ENCODE measurements at regions not wholly inside any gene's neighbourhood (a gene's known extent, or its start where the extent isn't known, plus 50 kb on each side); places are given as distances from the start of the nearest gene placed in this dataset.

DNA sequence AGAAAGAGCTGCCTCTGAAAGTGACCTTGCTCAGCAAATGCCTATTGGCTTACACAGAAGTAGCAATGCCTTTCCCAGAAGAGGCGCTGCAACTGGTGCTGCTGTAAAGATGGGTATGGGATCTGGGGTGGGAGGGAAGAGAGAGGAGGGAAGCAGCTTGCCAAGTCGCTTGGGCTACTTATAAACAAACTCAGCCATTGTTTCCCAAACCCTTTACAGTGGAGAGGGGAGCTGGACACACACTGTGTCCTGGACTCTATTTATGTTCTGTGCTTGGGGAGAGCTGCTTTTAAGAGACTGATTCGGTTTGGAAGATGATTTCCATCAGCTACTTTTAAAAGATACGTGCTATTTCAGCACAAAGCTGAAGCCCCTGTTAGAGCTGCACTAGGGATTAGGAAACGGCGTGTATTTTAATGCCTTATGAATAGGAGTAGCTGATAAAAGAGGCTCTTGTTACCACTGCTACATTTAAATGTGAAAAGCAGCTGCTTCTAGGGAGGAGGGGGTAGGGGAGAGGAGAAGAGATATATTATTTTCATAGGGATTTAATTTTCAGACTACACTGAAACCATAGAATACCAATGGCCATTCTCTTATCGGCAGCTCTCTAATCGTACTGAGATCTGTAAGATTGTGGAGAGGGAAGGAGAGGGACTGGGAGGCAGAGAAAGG, 440.6 kb downstream of the MCTP2 start:
- H3K4me3 ChIP-seq (ENCODE audit: low read depth, low read length), result no peak overlapping the region
- DNase-seq (ENCODE audit: low read depth), result no peak

DNA sequence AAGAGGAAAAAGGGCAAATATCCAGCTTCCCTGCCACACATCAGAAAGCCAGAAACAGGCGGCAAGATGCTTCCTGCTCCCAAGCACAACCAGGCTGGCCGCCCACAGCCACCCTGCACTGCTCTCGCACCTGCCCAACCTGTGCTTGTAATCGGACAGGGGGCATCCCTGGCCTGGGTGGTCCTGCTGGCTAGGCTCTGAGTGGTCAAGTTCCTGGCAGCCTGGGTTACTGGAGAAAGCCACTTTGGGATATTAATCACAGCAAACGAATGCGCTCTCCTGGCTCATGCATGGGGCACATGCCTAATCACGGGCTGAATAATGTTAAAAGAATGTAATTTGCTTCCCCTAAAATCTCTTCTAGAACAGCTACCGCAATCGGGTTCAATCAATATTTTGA, 442.4 kb downstream of the MCTP2 start:
- no peak overlapping the region for H3K4me3 ChIP-seq (ENCODE audit: low read depth, low read length)

DNA sequence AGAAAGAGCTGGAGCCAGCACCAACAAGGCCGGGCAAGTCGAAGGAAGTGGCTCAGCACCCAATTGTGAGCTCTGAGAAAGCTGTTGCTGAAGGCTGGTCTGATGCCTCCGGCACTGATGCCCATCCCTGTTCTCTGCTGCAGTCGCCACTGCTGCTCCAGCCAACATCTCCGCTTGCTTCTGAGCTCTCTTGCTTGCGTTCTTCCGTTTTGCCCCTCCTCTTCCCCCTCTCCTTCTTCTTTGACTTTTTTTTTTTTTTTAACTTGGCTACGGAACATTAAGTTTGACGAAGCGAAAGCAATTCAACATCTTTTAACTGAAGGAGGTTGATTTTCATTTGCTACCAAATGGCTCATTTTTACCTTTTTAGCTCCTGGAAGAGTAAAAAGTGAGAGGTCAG, 442.9 kb downstream of the MCTP2 start:
- DNase-seq (ENCODE audit: low read depth), result no peak
- H3K4me3 ChIP-seq (ENCODE audit: low read depth, low read length), result no peak overlapping the region

More for the DNA sequence above, 442.4 kb downstream of the MCTP2 start:
- no peak for DNase-seq (ENCODE audit: low read depth)

DNA sequence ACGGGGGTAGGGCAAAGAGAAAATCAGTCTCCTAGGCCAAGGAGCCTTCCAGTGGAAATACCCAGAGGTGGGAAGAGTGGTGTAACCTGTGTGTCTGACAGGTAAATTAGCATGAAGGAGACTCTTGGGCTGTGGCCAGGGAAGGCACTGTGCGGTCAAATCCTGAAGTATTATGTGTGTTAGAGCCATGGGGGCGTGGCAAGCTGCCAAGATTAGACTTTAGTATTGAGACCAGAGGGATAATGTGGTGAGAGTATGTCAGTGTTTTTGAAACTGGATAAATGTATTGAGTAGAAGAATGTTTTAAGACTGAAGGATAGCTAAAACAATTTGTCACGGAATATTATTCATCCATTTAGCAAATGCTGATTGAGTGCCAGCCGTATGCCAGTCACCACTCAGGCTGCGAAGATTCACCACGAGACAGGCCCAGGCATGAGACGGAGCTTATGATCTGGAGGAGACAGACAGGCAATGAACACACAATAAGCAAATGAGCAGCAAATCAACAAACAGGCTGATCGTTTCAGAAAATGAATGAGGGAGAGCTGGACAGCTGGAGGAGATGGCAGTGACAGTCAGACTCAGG, 445.9 kb downstream of the MCTP2 start:
- DNase-seq (ENCODE audit: low read depth), result no peak
- no peak overlapping the region for H3K4me3 ChIP-seq (ENCODE audit: low read depth, low read length)

DNA sequence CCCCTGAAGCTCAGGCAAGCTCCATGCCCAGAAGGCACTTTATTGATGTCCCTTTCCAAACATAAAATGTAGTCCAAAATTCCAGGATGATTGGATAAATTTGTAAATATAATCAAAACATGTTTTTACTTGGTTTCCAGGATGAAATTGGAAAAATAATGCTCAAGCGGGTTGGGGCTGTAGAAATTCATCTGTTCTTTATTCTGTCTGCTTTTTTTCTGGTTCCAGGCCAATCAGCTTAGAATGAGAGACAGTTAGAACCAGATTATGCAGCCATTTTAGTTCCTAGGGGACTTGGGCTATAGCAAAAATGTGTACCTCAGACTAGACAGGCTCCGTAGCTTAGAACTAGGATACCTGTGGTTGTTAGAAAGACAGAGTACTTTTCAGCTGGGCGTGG, 450.8 kb downstream of the MCTP2 start:
- no peak for DNase-seq (ENCODE audit: low read depth)

DNA sequence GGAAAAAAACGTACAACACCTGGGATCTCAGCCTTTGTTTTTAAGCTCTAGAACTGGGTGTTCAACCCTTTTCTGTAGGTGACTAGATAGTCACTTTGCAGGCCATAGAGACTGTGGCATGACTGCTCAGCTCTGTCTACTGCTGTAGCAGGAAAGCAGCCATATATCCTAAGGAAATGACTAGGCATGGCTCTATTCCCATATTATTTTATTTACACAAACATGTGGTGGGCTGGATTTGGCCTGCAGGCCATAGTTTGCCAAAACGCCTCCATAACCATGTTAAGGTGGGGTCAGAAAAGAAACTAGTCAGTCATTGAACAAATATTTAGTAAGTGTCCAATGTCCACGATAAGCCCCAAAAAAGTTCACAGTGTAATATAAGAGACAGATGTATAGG, 452.5 kb downstream of the MCTP2 start:
- DNase-seq (ENCODE audit: low read depth), result no peak
- H3K4me3 ChIP-seq (ENCODE audit: low read depth, low read length), result no peak overlapping the region

More for the DNA sequence above, 450.8 kb downstream of the MCTP2 start:
- no peak overlapping the region for H3K4me3 ChIP-seq (ENCODE audit: low read depth, low read length)

DNA sequence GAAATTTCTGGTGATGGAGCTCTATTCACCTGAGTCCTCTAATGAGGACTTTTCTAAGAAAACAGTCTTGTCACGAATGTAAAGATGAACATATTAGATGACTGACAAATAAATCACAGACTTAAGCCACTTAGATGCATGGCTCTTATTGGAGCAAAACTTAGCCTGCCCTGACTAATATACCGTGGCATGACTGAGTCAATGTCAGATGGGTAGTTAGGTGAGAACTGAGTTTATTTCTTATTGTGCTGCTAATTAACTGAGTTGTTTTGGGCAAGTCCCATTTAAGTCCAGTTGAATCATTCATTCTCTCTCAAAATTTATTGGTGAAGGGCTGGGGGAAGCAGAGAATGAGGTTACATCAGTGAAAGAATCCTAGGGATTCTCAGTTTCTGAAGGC, 459.8 kb downstream of the MCTP2 start:
- no peak overlapping the region for H3K4me3 ChIP-seq (ENCODE audit: low read depth, low read length)
- no peak for DNase-seq (ENCODE audit: low read depth)

DNA sequence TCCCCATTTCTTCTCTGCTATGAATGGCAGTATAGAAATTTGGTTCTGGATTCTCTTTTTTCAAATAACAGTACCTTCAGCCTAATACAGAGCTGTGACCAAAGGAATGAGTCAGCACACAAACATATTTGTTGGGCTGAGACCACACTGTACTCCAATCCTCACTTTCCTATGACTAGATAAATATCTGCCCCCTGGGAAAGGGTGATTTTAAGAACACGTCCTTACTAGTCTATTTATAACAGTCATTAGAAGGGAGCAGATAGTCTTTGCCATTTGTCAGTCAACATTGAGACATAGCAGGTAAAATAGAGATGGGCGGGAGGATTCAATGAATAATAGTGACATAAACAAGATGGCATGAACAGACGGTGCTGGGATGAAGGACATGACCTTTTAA, 461.3 kb downstream of the MCTP2 start:
- H3K4me3 ChIP-seq (ENCODE audit: low read depth, low read length), result no peak overlapping the region
- no peak for DNase-seq (ENCODE audit: low read depth)

DNA sequence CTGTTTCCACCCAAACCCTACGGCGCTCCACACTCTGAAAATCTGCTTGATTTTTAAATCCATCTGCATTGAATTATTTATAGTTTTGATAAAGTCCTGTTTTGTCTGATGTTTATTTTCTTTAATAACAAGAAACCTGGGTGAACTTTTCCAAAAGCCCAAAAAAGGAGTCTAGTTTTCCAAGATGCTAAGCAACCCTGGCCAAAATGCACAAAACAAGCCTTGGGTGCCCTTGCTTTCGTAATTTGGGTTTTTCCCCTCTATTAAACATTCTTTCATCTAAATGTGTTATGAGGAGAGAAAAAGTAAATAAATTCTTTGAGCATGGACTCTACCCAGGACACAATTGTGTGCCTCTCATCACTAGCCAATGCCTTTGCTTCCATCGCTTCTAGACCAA, 468.9 kb downstream of the MCTP2 start:
- H3K4me3 ChIP-seq (ENCODE audit: low read depth, low read length), result no peak overlapping the region
- no peak for DNase-seq (ENCODE audit: low read depth)

DNA sequence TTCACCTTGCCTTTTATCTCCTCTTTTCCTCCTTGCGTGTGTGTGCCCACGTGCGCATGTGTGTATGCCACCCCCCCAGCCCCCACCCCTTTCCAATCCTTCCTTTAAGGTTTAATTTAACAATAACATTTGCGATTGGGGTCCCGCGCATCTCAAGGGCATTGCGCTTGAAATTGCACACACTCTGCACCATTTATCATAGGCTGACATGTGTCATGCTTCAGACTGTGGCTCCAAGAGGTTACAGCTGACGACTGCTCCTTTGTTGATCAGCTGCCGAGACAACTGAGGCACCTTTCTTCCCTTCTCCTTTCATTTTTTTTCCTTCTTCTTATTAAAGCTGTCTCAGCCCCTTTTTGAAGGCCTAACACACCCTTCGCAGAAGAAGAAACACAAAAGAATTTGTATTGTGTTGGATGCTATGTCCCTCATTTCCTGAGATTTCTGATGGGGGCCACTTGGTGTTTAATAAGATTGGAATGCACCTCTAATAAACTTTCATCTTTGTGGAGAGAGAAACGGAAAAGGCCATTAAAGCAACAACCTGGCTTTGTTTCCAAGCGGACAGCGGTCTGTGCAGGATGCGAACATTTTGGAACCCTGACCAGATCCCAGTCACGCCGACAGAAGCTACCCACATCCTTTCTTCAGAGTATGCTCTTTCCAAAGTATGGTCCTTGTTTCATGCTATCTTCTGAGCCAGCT, 470.1 kb downstream of the MCTP2 start:
- no peak for DNase-seq (ENCODE audit: low read depth)
- H3K4me3 ChIP-seq (ENCODE audit: low read depth, low read length), result no peak overlapping the region

DNA sequence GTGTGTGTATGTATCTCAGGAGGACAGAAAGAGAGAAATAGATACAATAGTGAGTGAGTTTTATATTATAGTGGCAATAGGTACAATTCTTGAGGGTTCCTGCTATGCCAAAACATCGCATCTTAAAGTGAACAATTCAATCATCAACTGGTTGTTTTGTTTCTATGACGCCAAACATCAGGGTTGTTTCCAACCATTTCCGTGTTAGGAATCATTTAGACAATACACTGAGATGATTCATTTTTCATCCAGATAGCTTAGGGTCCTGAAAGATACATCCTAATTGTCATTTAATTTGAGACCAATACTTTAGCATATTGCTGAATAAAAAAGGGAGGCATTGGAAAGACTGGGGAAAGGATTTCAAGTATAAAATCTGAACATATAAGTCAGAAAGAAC, 472.2 kb downstream of the MCTP2 start:
- H3K4me3 ChIP-seq (ENCODE audit: low read depth, low read length), result no peak overlapping the region
- DNase-seq (ENCODE audit: low read depth), result no peak

DNA sequence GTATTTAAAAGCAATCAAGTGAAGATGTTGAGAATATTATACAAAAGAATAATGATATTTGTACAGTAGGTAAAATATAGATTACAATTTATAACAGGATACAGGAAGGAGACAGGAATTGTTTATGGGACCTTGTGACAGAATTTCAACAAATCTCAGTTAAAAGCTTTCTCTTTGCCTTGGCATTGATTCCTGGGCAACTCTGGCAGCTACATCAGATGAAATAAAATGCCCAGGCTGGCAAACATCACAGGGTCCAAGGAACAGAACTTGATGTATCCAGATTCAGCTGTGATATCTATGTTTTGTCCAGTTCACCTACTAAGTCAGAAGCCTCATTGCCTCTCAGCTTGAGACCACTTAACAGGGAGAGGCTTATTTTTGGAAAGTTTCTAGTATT, 473.1 kb downstream of the MCTP2 start:
- DNase-seq (ENCODE audit: low read depth), result no peak
- H3K4me3 ChIP-seq (ENCODE audit: low read depth, low read length), result no peak overlapping the region

DNA sequence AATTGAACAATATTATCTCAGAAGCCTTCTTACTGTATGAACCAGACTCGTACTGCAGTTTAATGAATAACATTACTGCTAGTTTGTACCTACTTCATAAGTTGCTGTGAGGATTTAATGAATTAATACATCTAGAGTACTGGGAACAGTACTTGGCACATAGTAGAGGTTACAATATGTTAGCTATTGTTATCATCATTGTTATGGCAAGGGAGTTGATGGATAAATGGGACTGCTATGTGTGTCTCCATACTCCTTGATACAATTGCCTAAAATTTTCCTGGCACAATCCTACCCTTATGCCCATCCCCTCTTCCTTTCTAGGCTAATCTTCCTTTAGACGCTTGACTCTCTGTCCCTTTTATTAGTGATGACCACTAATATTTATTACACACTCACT, 473.6 kb downstream of the MCTP2 start:
- no peak overlapping the region for H3K4me3 ChIP-seq (ENCODE audit: low read depth, low read length)
- DNase-seq (ENCODE audit: low read depth), result no peak

DNA sequence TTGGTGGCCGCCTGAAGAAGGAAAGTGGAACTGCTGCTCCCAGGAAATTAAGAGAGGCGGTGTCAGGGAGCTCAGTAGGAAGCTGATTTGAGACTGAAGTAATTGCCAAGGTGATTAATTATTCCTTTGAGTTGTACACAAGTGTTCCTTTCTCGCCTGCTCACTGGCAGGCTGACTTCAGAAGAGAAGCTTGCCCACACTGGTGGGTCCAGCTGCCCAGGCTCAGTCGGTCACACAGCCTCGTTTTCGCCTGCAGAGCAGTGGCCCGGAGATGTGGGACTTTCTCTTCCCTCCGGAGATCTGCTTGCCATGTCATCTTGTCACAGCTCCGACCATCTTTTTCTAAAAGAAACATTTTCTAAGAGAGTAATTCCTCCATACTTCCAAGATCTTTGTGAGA, 478.0 kb downstream of the MCTP2 start:
- no peak for DNase-seq (ENCODE audit: low read depth)
- H3K4me3 ChIP-seq (ENCODE audit: low read depth, low read length), result no peak overlapping the region

DNA sequence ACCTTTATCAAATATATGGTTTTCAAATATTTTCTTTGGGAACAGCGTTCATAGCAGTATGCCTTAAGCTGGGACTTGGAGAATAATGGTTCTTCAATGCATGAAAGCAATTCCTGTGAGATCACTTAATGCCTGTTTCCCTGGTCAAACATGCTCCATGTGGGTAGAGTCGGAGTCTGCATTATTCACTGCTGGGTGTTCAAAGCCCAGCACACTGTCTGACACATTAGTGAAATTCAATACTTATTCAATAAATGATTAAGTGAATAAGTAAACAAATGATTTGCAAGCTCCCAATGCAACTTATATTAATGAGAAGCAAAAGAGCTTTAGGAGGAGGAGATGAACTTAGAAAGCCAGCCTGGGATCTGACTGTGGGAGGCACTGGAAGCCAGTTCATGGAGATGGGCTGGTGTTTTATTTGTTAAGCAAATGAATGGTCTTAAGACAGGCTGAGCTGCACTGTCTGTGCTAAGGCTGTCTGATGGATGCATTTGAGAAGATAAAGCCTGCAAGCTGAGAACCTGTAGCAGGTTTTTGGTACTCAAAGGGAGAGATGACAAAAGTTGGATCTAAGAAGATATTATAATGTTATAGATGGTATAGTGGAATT, 490.8 kb downstream of the MCTP2 start:
- no peak for DNase-seq (ENCODE audit: low read depth)
- H3K4me3 ChIP-seq (ENCODE audit: low read depth, low read length), result no peak overlapping the region

DNA sequence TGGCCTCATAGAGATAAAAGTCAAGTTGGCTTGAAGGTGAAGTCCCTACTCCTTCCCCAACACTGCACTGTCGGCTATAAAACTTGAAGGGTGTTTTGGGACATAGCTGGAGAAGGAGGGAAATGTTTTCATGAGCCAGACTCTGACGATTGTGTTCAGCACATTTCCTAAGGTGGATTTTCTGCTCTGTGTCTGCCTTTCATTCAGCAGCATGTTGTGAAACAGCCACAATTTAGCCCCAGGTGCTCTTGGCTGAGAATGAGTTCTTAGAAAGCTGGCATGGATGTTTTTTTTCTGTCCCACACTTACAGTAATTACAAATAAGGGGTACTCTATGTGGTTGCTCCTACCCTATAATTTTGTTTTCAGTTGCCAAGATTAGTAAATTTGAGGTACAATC, 492.4 kb downstream of the MCTP2 start:
- DNase-seq (ENCODE audit: low read depth), result no peak
- H3K4me3 ChIP-seq (ENCODE audit: low read depth, low read length), result no peak overlapping the region

DNA sequence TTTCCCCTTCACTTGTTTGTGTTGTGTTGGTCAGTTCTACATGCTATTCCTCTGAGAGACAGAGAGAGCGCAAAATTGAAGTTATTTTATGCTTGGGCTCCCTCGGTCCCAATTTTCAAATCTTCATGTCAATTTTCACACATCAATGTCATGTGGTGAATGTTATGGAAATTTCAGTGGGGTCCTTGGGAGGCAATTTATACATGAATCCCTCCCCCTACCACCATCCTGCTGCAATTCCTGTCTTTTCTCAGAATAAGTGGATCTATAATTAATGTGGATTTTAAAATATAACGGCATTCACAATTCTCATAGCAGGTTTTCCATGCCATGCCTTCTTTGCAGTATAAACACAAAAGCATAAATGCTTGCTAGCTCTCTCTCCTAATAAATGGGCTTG, 499.9 kb downstream of the MCTP2 start:
- no peak for DNase-seq (ENCODE audit: low read depth)
- H3K4me3 ChIP-seq (ENCODE audit: low read depth, low read length), result no peak overlapping the region

DNA sequence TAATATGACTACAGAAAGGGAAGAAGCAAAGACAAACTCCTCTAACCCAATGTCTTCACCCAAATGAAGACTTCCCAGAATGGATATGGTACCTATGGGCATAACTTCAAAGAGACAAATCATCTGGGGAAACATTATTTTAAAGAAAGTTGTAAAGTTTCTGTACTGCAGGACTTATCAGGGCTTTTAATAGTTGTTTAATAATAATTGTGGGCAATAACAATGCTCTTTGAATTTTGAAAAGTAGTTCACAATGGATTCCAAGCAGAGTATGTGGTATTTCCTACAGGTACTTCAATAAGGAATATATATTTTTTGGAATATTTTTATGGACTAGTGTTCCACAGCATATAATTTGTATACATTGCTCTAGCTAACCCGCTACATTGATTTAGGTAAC, 503.1 kb downstream of the MCTP2 start:
- no peak overlapping the region for H3K4me3 ChIP-seq (ENCODE audit: low read depth, low read length)
- no peak for DNase-seq (ENCODE audit: low read depth)

DNA sequence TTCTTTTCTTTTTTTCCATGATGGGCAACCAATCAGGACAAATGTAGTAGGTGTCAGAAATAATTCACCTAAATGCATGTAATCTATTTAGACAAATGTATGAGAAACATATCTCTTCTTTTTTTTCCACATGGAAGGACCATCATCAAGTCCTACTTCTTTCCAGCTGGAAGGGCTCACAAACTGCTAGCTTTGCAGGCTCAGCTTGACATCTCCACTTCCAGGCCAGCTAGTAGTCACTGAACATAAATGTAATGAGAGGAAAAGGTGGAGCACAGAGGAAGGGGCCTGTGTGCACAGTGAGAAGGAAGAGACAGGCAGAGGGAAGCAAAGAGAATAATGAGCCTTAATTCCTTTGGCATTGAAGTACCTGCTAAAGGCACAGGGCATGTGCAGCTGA, 504.9 kb downstream of the MCTP2 start:
- H3K4me3 ChIP-seq (ENCODE audit: low read depth, low read length), result no peak overlapping the region
- no peak for DNase-seq (ENCODE audit: low read depth)

DNA sequence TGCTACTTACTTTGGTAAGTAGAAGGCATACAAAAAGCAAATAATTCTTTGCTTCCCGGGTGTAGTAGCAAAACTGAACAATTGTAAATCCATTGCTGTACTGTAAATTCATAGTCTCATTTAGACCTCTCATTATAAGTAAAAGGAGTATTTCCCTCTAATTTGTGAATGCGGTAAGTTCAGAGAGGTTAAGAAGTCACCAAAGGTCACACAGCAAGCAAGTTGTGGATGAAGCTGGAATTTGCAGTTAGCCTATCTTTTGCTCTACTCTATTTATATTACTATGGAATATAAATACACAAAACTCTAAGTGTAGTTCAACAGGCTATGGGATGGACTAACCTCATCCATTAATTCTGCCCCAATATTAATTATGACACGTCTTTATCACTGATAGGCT, 508.3 kb downstream of the MCTP2 start:
- no peak overlapping the region for H3K4me3 ChIP-seq (ENCODE audit: low read depth, low read length)
- no peak for DNase-seq (ENCODE audit: low read depth)

DNA sequence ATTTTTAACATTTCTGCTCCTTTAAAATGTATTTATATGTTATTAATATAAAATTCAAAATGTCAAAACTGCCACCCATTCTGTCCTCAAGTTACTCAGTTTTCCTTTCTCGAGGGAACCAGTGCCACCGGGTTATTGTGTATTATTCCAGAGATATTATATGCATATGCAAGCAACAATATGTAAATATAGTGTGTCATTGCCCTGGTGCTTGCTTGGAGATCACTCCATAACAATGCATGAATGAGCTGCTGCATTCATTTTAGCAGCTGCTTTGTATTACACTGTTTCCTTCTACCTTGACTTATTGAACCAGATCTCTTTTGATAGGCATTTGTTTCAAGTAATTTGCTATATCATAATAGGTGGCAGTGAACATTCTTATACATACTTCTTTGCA, 509.1 kb downstream of the MCTP2 start:
- no peak for DNase-seq (ENCODE audit: low read depth)
- no peak overlapping the region for H3K4me3 ChIP-seq (ENCODE audit: low read depth, low read length)
